ENCODE measurements at regions not wholly inside any gene's neighbourhood (a gene's known extent, or its start where the extent isn't known, plus 50 kb on each side); places are given as distances from the start of the nearest gene placed in this dataset.

- H3K4ac ChIP-seq (ENCODE audit: low read depth, low read length): no peak overlapping the region
- no peaks in the 10 kb centered on the region for H3K36me3 ChIP-seq (ENCODE audit: control insufficient read depth in 1 of 2, insufficient read depth in 2 of 2, low read length in 2 of 2)
- H2AFZ ChIP-seq (ENCODE audit: insufficient read depth, low read length, poor library complexity): no peak overlapping the region
- H2AK5ac ChIP-seq (ENCODE audit: low read length): no peak overlapping the region
- no peaks in the 10 kb centered on the region for H3K27me3 ChIP-seq (ENCODE audit: insufficient read depth, low read length)
- H4K12ac ChIP-seq (ENCODE audit: low read depth, low read length): no peak overlapping the region
- no peak overlapping the region for H2BK12ac ChIP-seq (ENCODE audit: low read length)
- no peak overlapping the region for H2BK5ac ChIP-seq (ENCODE audit: low read depth, low read length, poor library complexity)
- no peak overlapping the region for H4K91ac ChIP-seq (ENCODE audit: low read depth, low read length)
- H3K4me2 ChIP-seq (ENCODE audit: low read length): no peak overlapping the region
- H3K18ac ChIP-seq (ENCODE audit: low read length): no peak overlapping the region
- no peaks in the 10 kb centered on the region for H3K9me3 ChIP-seq (ENCODE audit: insufficient read depth, low read depth, low read length)
- H2BK120ac ChIP-seq (ENCODE audit: insufficient read depth, low read length, poor library complexity): no peak overlapping the region
- no peak overlapping the region for H3K9ac ChIP-seq (ENCODE audit: low read length)
- H4K8ac ChIP-seq (ENCODE audit: low read depth, low read length): no peak overlapping the region
- no peak overlapping the region for H3K14ac ChIP-seq (ENCODE audit: low read length)
- H3K4me3 ChIP-seq (ENCODE audit: low read depth, low read length): no peak overlapping the region
- H3K79me1 ChIP-seq (ENCODE audit: low read length): no peaks in the 10 kb centered on the region
- H3K27ac ChIP-seq (ENCODE audit: low read depth, low read length): no peak overlapping the region
- no CpG with 5 or more reads among the region's 9 CpGs for WGBS (ENCODE audit: extremely low coverage, insufficient coverage, insufficient read length)
- no peak overlapping the region for H3K23ac ChIP-seq (ENCODE audit: low read length)
- no peaks in the 10 kb centered on the region for H3K4me1 ChIP-seq (ENCODE audit: control insufficient read depth in 1 of 2, insufficient read depth in 2 of 2, low read length in 2 of 2)
- no peak for DNase-seq
- no peaks in the 10 kb centered on the region for H3K79me2 ChIP-seq (ENCODE audit: control insufficient read depth, insufficient read depth, low read length, poor library complexity)
Observed at GRCh38 chr4:181701894-181702293, 541.3 kb upstream of the TENM3 start.

- H2AK5ac ChIP-seq (ENCODE audit: low read length): no peak overlapping the region
- H3K23ac ChIP-seq (ENCODE audit: low read length): peak overlapping the region; percentile 46
- no peak overlapping the region for H3K4ac ChIP-seq (ENCODE audit: low read depth, low read length)
- H4K91ac ChIP-seq (ENCODE audit: low read depth, low read length): no peak overlapping the region
- DNase-seq: no peak
- H3K79me2 ChIP-seq (ENCODE audit: control insufficient read depth, insufficient read depth, low read length, poor library complexity): no peaks in the 10 kb centered on the region
- no peaks in the 10 kb centered on the region for H3K4me1 ChIP-seq (ENCODE audit: control insufficient read depth in 1 of 2, insufficient read depth in 2 of 2, low read length in 2 of 2)
- H3K9ac ChIP-seq (ENCODE audit: low read length): peak overlapping the region; percentile 18
- no peak overlapping the region for H2AFZ ChIP-seq (ENCODE audit: insufficient read depth, low read length, poor library complexity)
- H2BK12ac ChIP-seq (ENCODE audit: low read length): no peak overlapping the region
- H2BK120ac ChIP-seq (ENCODE audit: insufficient read depth, low read length, poor library complexity): no peak overlapping the region
- no peaks in the 10 kb centered on the region for H3K9me3 ChIP-seq (ENCODE audit: insufficient read depth, low read depth, low read length)
- H3K14ac ChIP-seq (ENCODE audit: low read length): no peak overlapping the region
- no peak overlapping the region for H3K18ac ChIP-seq (ENCODE audit: low read length)
- no peak overlapping the region for H3K27ac ChIP-seq (ENCODE audit: low read depth, low read length)
- H3K4me2 ChIP-seq (ENCODE audit: low read length): no peak overlapping the region
- H4K8ac ChIP-seq (ENCODE audit: low read depth, low read length): no peak overlapping the region
- no CpG with 5 or more reads among the region's 11 CpGs for WGBS (ENCODE audit: extremely low coverage, insufficient coverage, insufficient read length)
- H3K36me3 ChIP-seq (ENCODE audit: control insufficient read depth in 1 of 2, insufficient read depth in 2 of 2, low read length in 2 of 2): no peaks in the 10 kb centered on the region
- no peaks in the 10 kb centered on the region for H3K79me1 ChIP-seq (ENCODE audit: low read length)
- H3K27me3 ChIP-seq (ENCODE audit: insufficient read depth, low read length): no peaks in the 10 kb centered on the region
- H4K12ac ChIP-seq (ENCODE audit: low read depth, low read length): no peak overlapping the region
- H2BK5ac ChIP-seq (ENCODE audit: low read depth, low read length, poor library complexity): no peak overlapping the region
- no peak overlapping the region for H3K4me3 ChIP-seq (ENCODE audit: low read depth, low read length)
Observed at GRCh38 chr4:181702864-181703495, 540.2 kb upstream of the TENM3 start.

- H2BK5ac ChIP-seq (ENCODE audit: low read depth, low read length, poor library complexity): no peak overlapping the region
- H3K4me1 ChIP-seq (ENCODE audit: control insufficient read depth in 1 of 2, insufficient read depth in 2 of 2, low read length in 2 of 2): no peaks in the 10 kb centered on the region
Observed at GRCh38 chr4:181710143-181710542, 533.1 kb upstream of the TENM3 start.

GRCh38 chr4:181711387-181711786 is 531.8 kb upstream of the TENM3 start:
- Histone ChIP-seq H4K8ac (ENCODE audit: low read depth, low read length) (no peak overlapping the region), H3K4me3 (ENCODE audit: low read depth, low read length) (no peak overlapping the region)

More at GRCh38 chr4:181710143-181710542, 533.1 kb upstream of the TENM3 start:
- no peak overlapping the region for H2AK5ac ChIP-seq (ENCODE audit: low read length)
- H2BK12ac ChIP-seq (ENCODE audit: low read length): no peak overlapping the region
- no peak overlapping the region for H4K8ac ChIP-seq (ENCODE audit: low read depth, low read length)
- H3K18ac ChIP-seq (ENCODE audit: low read length): no peak overlapping the region
- H2AFZ ChIP-seq (ENCODE audit: insufficient read depth, low read length, poor library complexity): no peak overlapping the region
- no peak overlapping the region for H3K9ac ChIP-seq (ENCODE audit: low read length)
- no peak overlapping the region for H4K91ac ChIP-seq (ENCODE audit: low read depth, low read length)
- no peak overlapping the region for H3K4me3 ChIP-seq (ENCODE audit: low read depth, low read length)
- DNase-seq: no peak
- H3K23ac ChIP-seq (ENCODE audit: low read length): no peak overlapping the region
- H3K27me3 ChIP-seq (ENCODE audit: insufficient read depth, low read length): no peaks in the 10 kb centered on the region
- no peaks in the 10 kb centered on the region for H3K79me2 ChIP-seq (ENCODE audit: control insufficient read depth, insufficient read depth, low read length, poor library complexity)
- H3K27ac ChIP-seq (ENCODE audit: low read depth, low read length): no peak overlapping the region
- no peaks in the 10 kb centered on the region for H3K36me3 ChIP-seq (ENCODE audit: control insufficient read depth in 1 of 2, insufficient read depth in 2 of 2, low read length in 2 of 2)
- H3K9me3 ChIP-seq (ENCODE audit: insufficient read depth, low read depth, low read length): no peaks in the 10 kb centered on the region
- no CpG with 5 or more reads among the region's 7 CpGs for WGBS (ENCODE audit: extremely low coverage, insufficient coverage, insufficient read length)
- no peak overlapping the region for H3K14ac ChIP-seq (ENCODE audit: low read length)
- H2BK120ac ChIP-seq (ENCODE audit: insufficient read depth, low read length, poor library complexity): no peak overlapping the region
- H3K4ac ChIP-seq (ENCODE audit: low read depth, low read length): no peak overlapping the region
- H3K79me1 ChIP-seq (ENCODE audit: low read length): no peaks in the 10 kb centered on the region
- H3K4me2 ChIP-seq (ENCODE audit: low read length): no peak overlapping the region
- no peak overlapping the region for H4K12ac ChIP-seq (ENCODE audit: low read depth, low read length)

More at GRCh38 chr4:181711387-181711786, 531.8 kb upstream of the TENM3 start:
- H2BK120ac ChIP-seq (ENCODE audit: insufficient read depth, low read length, poor library complexity): no peak overlapping the region
- H3K27me3 ChIP-seq (ENCODE audit: insufficient read depth, low read length): no peaks in the 10 kb centered on the region
- no peak overlapping the region for H2AFZ ChIP-seq (ENCODE audit: insufficient read depth, low read length, poor library complexity)
- H3K79me2 ChIP-seq (ENCODE audit: control insufficient read depth, insufficient read depth, low read length, poor library complexity): no peaks in the 10 kb centered on the region
- no peak for DNase-seq
- H3K27ac ChIP-seq (ENCODE audit: low read depth, low read length): no peak overlapping the region
- H3K36me3 ChIP-seq (ENCODE audit: control insufficient read depth in 1 of 2, insufficient read depth in 2 of 2, low read length in 2 of 2): no peaks in the 10 kb centered on the region
- H3K79me1 ChIP-seq (ENCODE audit: low read length): no peaks in the 10 kb centered on the region
- no peak overlapping the region for H3K9ac ChIP-seq (ENCODE audit: low read length)
- H4K91ac ChIP-seq (ENCODE audit: low read depth, low read length): no peak overlapping the region
- no CpG with 5 or more reads among the region's 1 CpG for WGBS (ENCODE audit: extremely low coverage, insufficient coverage, insufficient read length)
- no peaks in the 10 kb centered on the region for H3K9me3 ChIP-seq (ENCODE audit: insufficient read depth, low read depth, low read length)
- no peak overlapping the region for H2BK12ac ChIP-seq (ENCODE audit: low read length)
- H3K4me2 ChIP-seq (ENCODE audit: low read length): no peak overlapping the region
- H2AK5ac ChIP-seq (ENCODE audit: low read length): no peak overlapping the region
- no peak overlapping the region for H3K18ac ChIP-seq (ENCODE audit: low read length)
- no peaks in the 10 kb centered on the region for H3K4me1 ChIP-seq (ENCODE audit: control insufficient read depth in 1 of 2, insufficient read depth in 2 of 2, low read length in 2 of 2)
- H4K12ac ChIP-seq (ENCODE audit: low read depth, low read length): no peak overlapping the region
- no peak overlapping the region for H3K14ac ChIP-seq (ENCODE audit: low read length)
- no peak overlapping the region for H2BK5ac ChIP-seq (ENCODE audit: low read depth, low read length, poor library complexity)
- H3K23ac ChIP-seq (ENCODE audit: low read length): no peak overlapping the region
- no peak overlapping the region for H3K4ac ChIP-seq (ENCODE audit: low read depth, low read length)
